ENCODE measurements at regions not wholly inside any gene's neighbourhood (a gene's known extent, or its start where the extent isn't known, plus 50 kb on each side); places are given as distances from the start of the nearest gene placed in this dataset.

- TF ChIP-seq CTCF (IDR thresholded peaks at IDR 0.05 in 4 of 5, conservative IDR thresholded peaks at IDR 0.05 in 1 of 5), result no peak
- TF ChIP-seq POLR2A (IDR thresholded peaks at IDR 0.05), result no peak
These were observed 478.5 kb upstream of the PROK2 start for GRCh38 chr3:72263223-72263990.

Measured in gastrocnemius medialis (tissue), 4 donors.